ENCODE measurements at regions not wholly inside any gene's neighbourhood (a gene's known extent, or its start where the extent isn't known, plus 50 kb on each side); places are given as distances from the start of the nearest gene placed in this dataset.

DNA sequence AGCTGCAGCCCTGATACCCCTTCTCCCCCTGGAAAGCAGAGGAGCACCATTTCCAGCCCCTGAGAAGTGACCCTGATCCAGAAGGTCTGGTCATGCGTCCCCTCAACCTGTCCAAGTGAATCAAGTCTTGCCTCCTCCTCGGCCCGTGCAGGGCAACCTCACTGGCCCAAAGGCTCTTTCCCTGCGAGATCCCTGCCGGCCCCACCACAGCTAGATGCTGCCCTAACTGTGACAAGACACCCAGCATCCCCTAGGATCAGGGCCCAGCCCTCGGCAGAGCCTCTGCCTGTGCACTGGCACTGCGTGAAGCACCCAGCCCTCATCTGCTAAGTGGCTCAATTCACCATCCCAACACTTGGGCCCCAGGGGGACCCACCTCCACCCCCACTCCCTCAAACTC, 155.1 kb downstream of the NUP210 start:
- WGBS (ENCODE audit: insufficient coverage, low coverage, missing lambda C conversion rate): 6% methylated on average over 7 of the region's 7 CpGs
- H3K27me3 ChIP-seq (ENCODE audit: control insufficient read depth in 2 of 2, insufficient read depth in 2 of 2, low read length in 2 of 2): peaks cover 10 to 72% of the 10 kb centered on the region in 2 experiments
- H3K4me3 ChIP-seq: no peak overlapping the region
- ATAC-seq: no peak
- no peaks in the 10 kb centered on the region for H3K36me3 ChIP-seq (ENCODE audit: control insufficient read depth, insufficient read depth, low read length)
- H3K27ac ChIP-seq (ENCODE audit: extremely low read depth, low read depth, low read length): no peak overlapping the region
- H3K79me2 ChIP-seq (ENCODE audit: control insufficient read depth, insufficient read depth, low read length): no peaks in the 10 kb centered on the region
- H2AFZ ChIP-seq (ENCODE audit: low read depth, low read length): no peak overlapping the region
- CTCF ChIA-PET (ENCODE audit: low intra/inter-chr PET ratio): no interaction called here
- H3K9me3 ChIP-seq (replicated peaks; ENCODE audit: control insufficient read depth, insufficient read depth, low read depth, low read length): no peaks in the 10 kb centered on the region
- H3K4me2 ChIP-seq (ENCODE audit: insufficient read depth, low read length): no peak overlapping the region
- peaks cover 8% of the 10 kb centered on the region; the same call in 1 of the 2 replicates for H4K20me1 ChIP-seq (replicated peaks; ENCODE audit: control insufficient read depth, insufficient read depth, low read length)
- H3K9me1 ChIP-seq (ENCODE audit: control insufficient read depth, insufficient read depth, low read length): no peaks in the 10 kb centered on the region
- FAIRE-seq: no peak
- BruUV-seq (replicated peaks): no TSS peak
- peaks cover 10 to 15% of the 10 kb centered on the region in 2 experiments; a peak in 3 of 5 replicates for H3K4me1 ChIP-seq (replicated peaks in 1 of 2; ENCODE audit: control insufficient read depth in 2 of 2, insufficient read depth in 2 of 2, low read length in 2 of 2)
- no peak for DNase-seq (ENCODE audit: extremely low read depth in 1 of 4, low spot score in 3 of 4)
- POLR2A ChIA-PET: no interaction called here
- intact Hi-C loops (cut with micrococcal nuclease) (no loop called here), in situ Hi-C loops (cut with MboI) (no loop called here)
- TF ChIP-seq SAP30 (IDR thresholded peaks at IDR 0.05; ENCODE audit: borderline replicate concordance, insufficient read depth, low read depth, low read length, poor library complexity, severe bottlenecking): no peak
- no peak for TF ChIP-seq CLOCK (CRISPR knock-in tag; IDR thresholded peaks at IDR 0.05; ENCODE audit: borderline replicate concordance)
- TF ChIP-seq NCOA2 (IDR thresholded peaks at IDR 0.05; ENCODE audit: partially characterized antibody in 2 of 2): no peak
- no peak for TF ChIP-seq POU5F1 (IDR thresholded peaks at IDR 0.05; ENCODE audit: borderline replicate concordance, low read depth, low read length, partially characterized antibody)
- no peak for TF ChIP-seq SNIP1 (IDR thresholded peaks at IDR 0.05; ENCODE audit: low read depth)
- TF ChIP-seq PURB (CRISPR knock-in tag; IDR thresholded peaks at IDR 0.05; ENCODE audit: low read depth): no peak
- no peak for TF ChIP-seq CCAR2 (IDR thresholded peaks at IDR 0.05; ENCODE audit: low read depth, low read length)
- no peak for TF ChIP-seq ZNF280A (IDR thresholded peaks at IDR 0.05; ENCODE audit: low read depth, partially characterized antibody)
- TF ChIP-seq BRD9 (IDR thresholded peaks at IDR 0.05; ENCODE audit: low read depth, partially characterized antibody): no peak
- TF ChIP-seq MECOM (CRISPR knock-in tag; IDR thresholded peaks at IDR 0.05): no peak
- TF ChIP-seq ZNF699 (CRISPR knock-in tag; IDR thresholded peaks at IDR 0.05; ENCODE audit: insufficient replicate concordance): no peak
- TF ChIP-seq NONO (IDR thresholded peaks at IDR 0.05; ENCODE audit: low read depth in 2 of 2, low read length in 1 of 2): no peak
- TF ChIP-seq DIDO1 (tag; IDR thresholded peaks at IDR 0.05; ENCODE audit: low read depth): no peak
- no peak for TF ChIP-seq ZSCAN29 (IDR thresholded peaks at IDR 0.05)
- no peak for TF ChIP-seq RBM14 (IDR thresholded peaks at IDR 0.05; ENCODE audit: borderline replicate concordance, insufficient read depth, low read depth, low read length)
- 0 out of 4 replicates have a peak overlapping the region, but pooled peaks of 1 of the 2 experiments have one; percentile 22 for H3K9ac ChIP-seq (ENCODE audit: insufficient read depth in 1 of 2, low read depth in 2 of 2, low read length in 2 of 2)

All from K562 (cell line).